ENCODE measurements at regions not wholly inside any gene's neighbourhood (a gene's known extent, or its start where the extent isn't known, plus 50 kb on each side); places are given as distances from the start of the nearest gene placed in this dataset.

- in situ Hi-C loops (cut with HindIII; ENCODE audit: low sequenced_read_pairs): loop anchor here (25.0 kb wide), 1 partner anchor 405 kb away; no protein-coding TSS in a partner anchor
These were observed 284.3 kb upstream of the IRX4 start for GRCh38 chr5:2166979-2167377.

- in situ Hi-C loops (cut with HindIII; ENCODE audit: low sequenced_read_pairs): loop anchor here (25.0 kb wide), 1 partner anchor 404 kb away; no protein-coding TSS in a partner anchor
These were observed 283.7 kb upstream of the IRX4 start for GRCh38 chr5:2166306-2166978.

GRCh38 chr5:2165615-2166305, 283.0 kb upstream of the IRX4 start:
- in situ Hi-C loops (cut with HindIII; ENCODE audit: low sequenced_read_pairs): loop anchor here (25.0 kb wide), 1 partner anchor 403 kb away; no protein-coding TSS in a partner anchor

- in situ Hi-C loops (cut with HindIII; ENCODE audit: low sequenced_read_pairs): loop anchor here (25.0 kb wide), 1 partner anchor 403 kb away; no protein-coding TSS in a partner anchor
These were observed 282.5 kb upstream of the IRX4 start for GRCh38 chr5:2165203-2165602.

- in situ Hi-C loops (cut with HindIII; ENCODE audit: low sequenced_read_pairs): loop anchor here (25.0 kb wide), 1 partner anchor 402 kb away; no protein-coding TSS in a partner anchor
These were observed 281.9 kb upstream of the IRX4 start for GRCh38 chr5:2164586-2164985.

- in situ Hi-C loops (cut with HindIII; ENCODE audit: low sequenced_read_pairs): loop anchor here (25.0 kb wide), 1 partner anchor 402 kb away; no protein-coding TSS in a partner anchor
These were observed 281.3 kb upstream of the IRX4 start for GRCh38 chr5:2163940-2164490.

- in situ Hi-C loops (cut with HindIII; ENCODE audit: low sequenced_read_pairs): loop anchor here (25.0 kb wide), 1 partner anchor 401 kb away; no protein-coding TSS in a partner anchor
These were observed 280.5 kb upstream of the IRX4 start for GRCh38 chr5:2163060-2163856.

GRCh38 chr5:2160811-2161210, 278.1 kb upstream of the IRX4 start:
- in situ Hi-C loops (cut with HindIII; ENCODE audit: low sequenced_read_pairs): loop anchor here (25.0 kb wide), 1 partner anchor 399 kb away; no protein-coding TSS in a partner anchor

GRCh38 chr5:2158767-2159166, 276.0 kb upstream of the IRX4 start:
- in situ Hi-C loops (cut with HindIII; ENCODE audit: low sequenced_read_pairs): loop anchor here (25.0 kb wide), 1 partner anchor 396 kb away; no protein-coding TSS in a partner anchor

GRCh38 chr5:2158109-2158508, 275.4 kb upstream of the IRX4 start:
- in situ Hi-C loops (cut with HindIII; ENCODE audit: low sequenced_read_pairs): loop anchor here (25.0 kb wide), 1 partner anchor 396 kb away; no protein-coding TSS in a partner anchor

- in situ Hi-C loops (cut with HindIII; ENCODE audit: low sequenced_read_pairs): loop anchor here (25.0 kb wide), 1 partner anchor 395 kb away; no protein-coding TSS in a partner anchor
These were observed 274.6 kb upstream of the IRX4 start for GRCh38 chr5:2157372-2157771.

GRCh38 chr5:2156358-2157059, 273.8 kb upstream of the IRX4 start:
- in situ Hi-C loops (cut with HindIII; ENCODE audit: low sequenced_read_pairs): loop anchor here (25.0 kb wide), 1 partner anchor 394 kb away; no protein-coding TSS in a partner anchor

- in situ Hi-C loops (cut with HindIII; ENCODE audit: low sequenced_read_pairs): loop anchor here (25.0 kb wide), 1 partner anchor 393 kb away; no protein-coding TSS in a partner anchor
These were observed 272.8 kb upstream of the IRX4 start for GRCh38 chr5:2155556-2155955.

GRCh38 chr5:2153802-2154201, 271.1 kb upstream of the IRX4 start:
- in situ Hi-C loops (cut with HindIII; ENCODE audit: low sequenced_read_pairs): loop anchor here (25.0 kb wide), 1 partner anchor 392 kb away; no protein-coding TSS in a partner anchor

GRCh38 chr5:2153350-2153749, 270.6 kb upstream of the IRX4 start:
- in situ Hi-C loops (cut with HindIII; ENCODE audit: low sequenced_read_pairs): loop anchor here (25.0 kb wide), 1 partner anchor 391 kb away; no protein-coding TSS in a partner anchor

- in situ Hi-C loops (cut with HindIII; ENCODE audit: low sequenced_read_pairs): loop anchor here (25.0 kb wide), 1 partner anchor 389 kb away; no protein-coding TSS in a partner anchor
These were observed 268.7 kb upstream of the IRX4 start for GRCh38 chr5:2151301-2151888.

- in situ Hi-C loops (cut with HindIII; ENCODE audit: low sequenced_read_pairs): no loop called here
These were observed 266.4 kb upstream of the IRX4 start for GRCh38 chr5:2149195-2149539.

GRCh38 chr5:2148312-2149194, 265.8 kb upstream of the IRX4 start:
- in situ Hi-C loops (cut with HindIII; ENCODE audit: low sequenced_read_pairs): no loop called here
